SHP77 treated with DMSO at 0.1 percent for 48 hours (cell line): ENCODE measurements at regions not wholly inside any gene's neighbourhood (a gene's known extent, or its start where the extent isn't known, plus 50 kb on each side); places are given as distances from the start of the nearest gene placed in this dataset.

Experiments
- DNase-seq: peaks from one replicate; lab custom pipeline; 2025; lab: John Stamatoyannopoulos, UW

DNA sequence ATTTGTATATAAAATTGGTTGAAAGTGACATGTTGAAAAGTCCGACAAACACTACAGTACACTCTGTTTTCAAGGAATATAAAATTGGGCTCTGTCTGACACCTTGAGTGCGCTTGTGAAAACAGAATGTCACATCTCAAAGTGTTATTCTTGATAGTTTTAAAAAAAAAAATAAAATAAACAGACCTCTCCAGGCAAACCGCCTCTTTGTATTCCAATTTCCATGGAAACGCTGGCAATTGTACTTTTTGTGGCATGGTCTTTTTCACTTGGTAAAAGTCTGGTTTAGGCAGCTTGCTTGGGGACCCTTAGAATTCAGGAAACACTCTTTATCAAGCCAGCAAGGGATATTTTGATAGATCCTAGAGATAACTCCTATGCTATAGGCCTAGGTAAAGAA is 302.5 kb downstream of the RAB28 start:
- DNase-seq: no peak

- no peak for DNase-seq
Observed at GRCh38 chr4:13180701-13181100, 303.4 kb downstream of the RAB28 start.

GRCh38 chr4:13178621-13179020 is 305.5 kb downstream of the RAB28 start:
- no peak for DNase-seq

DNA sequence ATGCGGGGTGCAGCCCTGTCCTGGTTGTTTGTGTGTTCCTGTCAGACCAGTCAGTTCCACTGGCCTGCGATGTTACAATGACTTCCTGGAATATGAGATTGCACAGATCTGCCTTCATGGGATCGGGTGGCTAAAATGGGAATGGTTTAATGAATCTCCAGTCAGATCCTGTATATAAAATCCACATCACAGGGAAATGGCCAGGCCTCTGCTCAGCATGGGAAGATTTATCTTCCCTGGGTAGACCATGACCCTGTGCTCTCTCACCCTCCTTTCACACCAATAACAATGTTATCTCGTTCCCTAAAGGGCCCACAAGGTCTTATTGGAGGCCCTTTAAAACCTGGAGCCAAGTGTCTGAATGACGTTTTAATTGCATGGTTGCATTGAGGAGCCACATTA is 307.4 kb downstream of the RAB28 start:
- no peak for DNase-seq

DNA sequence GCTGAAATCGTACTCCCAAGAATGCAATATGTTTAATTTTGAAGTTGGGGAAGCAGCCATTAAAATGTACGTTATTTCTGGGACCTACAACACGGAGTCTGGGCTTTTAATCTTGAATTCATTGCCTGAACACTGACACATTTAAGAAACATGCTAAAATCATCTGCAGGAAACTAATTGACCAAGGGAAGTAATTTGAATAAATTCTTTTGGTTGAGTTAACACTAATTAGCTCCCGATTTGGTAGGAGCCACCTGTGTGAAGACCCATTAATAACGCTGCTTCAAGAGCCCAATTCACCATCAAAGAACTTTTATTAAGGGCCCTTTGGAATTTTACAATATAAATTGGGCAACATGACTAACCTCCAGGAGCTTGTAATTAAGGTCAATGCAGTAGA is 309.2 kb downstream of the RAB28 start:
- DNase-seq: no peak

DNA sequence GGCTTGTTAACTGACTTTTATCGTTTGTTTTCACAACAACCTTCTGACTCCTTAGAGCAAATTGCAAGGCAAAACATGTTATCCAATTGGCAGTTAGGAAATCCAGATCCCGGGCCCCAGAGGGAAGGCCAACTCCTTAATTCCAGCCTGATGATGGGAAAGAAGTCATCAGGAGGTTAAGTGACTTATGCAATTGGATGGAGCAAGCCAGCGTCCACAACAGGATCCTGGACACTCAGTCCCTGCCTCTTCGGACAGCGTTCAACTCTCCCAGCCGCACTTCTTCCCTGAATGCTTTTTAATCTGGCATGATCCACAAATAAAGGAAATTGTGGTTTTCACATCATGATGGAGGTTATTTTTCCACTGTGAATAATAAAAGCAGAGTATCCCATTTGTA is 310.1 kb downstream of the RAB28 start:
- DNase-seq: no peak

GRCh38 chr4:13171292-13172057 is 312.7 kb downstream of the RAB28 start:
- DNase-seq: no peak

GRCh38 chr4:13169731-13170525 is 314.2 kb downstream of the RAB28 start:
- DNase-seq: no peak

GRCh38 chr4:13168326-13168725 is 315.8 kb downstream of the RAB28 start:
- DNase-seq: no peak

DNA sequence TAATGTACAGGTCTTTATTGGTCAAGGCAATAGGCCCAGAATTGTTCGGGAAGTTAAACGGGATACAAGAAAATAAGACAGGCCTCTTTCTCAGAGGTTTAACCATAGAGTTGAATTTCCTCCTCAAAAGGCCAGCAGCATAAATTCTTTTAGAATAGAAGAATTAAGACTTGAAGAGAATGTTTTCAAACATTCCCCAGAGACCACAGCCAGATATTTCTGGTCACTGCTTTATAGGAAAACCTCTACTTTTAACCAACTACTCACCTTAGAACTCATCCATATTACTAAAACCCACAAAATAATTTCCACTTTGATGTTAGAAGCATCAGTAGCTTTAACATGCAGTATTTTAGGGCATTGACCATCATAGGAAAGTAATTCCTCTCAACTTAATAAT is 317.9 kb downstream of the RAB28 start:
- DNase-seq: no peak

DNA sequence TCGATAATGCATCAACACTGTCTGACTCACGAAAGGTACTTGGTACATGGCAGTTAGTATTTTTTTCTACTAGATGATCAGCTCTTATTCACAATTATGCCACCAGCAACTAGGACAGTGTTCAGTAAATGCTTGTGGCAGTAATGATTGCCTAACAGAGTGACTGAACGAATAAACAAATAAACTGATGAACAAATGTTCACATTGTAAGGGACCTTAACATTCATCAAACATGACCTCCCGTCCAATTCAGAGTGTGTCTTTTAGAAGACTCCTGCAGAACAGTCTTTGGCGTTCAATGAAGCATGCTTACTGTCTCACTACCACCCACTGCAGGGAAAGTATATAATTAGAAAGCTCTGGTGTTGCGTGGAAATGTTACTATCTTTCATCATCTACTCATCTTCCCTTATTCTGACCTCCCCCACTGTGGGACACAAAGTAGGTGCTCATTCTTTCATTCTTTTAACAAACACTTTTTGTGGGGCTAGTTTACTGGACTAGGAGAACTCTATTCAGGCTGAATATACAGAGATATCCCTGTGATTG is 319.3 kb downstream of the RAB28 start:
- DNase-seq: no peak

DNA sequence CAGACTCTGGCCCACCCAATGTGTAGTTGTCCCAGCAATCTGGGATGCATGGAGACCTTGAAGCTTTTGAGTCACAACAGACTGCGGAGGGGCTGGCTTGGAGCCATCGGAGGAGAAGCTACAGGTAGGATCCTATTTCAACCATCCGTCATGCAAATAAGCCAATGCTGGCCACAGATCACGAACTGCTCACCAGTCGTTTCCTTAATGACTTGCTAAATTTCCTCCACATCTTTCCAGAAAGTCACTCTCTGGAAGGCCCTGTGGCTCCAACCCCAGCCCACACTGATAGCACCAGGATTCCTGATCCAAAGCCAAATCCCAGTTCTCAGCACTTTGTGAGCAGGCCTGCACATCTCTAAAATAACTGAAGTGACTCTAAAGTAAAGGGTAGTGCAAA is 321.3 kb downstream of the RAB28 start:
- DNase-seq: no peak

DNA sequence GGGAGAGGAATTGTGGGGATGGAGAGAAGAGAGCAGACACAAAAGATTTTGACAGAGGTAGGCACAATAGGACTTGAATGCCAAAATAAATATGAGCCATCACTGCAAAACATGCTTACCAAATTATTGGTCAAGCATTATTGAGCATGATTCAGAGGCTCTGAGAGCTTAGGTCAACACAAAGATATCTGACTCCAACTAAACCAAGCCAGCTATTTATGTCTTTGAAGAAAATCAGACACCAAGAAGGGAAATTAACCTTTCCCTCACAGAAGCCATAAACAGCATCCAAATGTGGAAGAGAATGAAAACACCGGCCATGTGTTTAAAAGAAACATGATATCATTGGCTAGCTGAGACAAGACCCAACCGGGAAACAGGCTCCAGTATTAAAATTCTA is 323.2 kb downstream of the RAB28 start:
- DNase-seq: no peak

GRCh38 chr4:13159041-13159620 is 325.0 kb downstream of the RAB28 start:
- no peak for DNase-seq

DNA sequence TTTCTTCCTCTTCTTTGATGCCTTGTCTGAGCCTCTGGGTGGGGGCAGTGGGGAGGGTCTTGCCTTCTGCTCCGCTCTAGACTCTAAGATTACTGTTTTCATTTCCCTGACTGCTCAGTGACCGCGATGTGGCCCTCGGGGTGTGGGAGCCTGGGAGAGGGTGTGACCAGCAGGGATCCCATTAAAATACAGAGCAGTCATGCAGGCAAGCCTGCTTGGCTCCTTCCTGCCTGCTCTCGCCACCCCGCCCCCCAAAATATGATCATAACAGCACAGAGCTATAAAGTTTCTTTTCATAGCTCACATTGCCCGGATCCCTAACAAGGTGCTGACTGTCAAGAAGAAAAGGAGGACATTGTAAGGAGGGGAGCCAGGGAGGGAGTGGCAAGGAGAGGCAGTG is 332.9 kb downstream of the RAB28 start:
- no peak for DNase-seq

GRCh38 chr4:13143222-13144070 is 340.7 kb downstream of the RAB28 start:
- DNase-seq: no peak

GRCh38 chr4:13142726-13143125 is 341.4 kb downstream of the RAB28 start:
- DNase-seq: no peak

- DNase-seq: no peak
Observed at GRCh38 chr4:13142191-13142590, 341.9 kb downstream of the RAB28 start.

DNA sequence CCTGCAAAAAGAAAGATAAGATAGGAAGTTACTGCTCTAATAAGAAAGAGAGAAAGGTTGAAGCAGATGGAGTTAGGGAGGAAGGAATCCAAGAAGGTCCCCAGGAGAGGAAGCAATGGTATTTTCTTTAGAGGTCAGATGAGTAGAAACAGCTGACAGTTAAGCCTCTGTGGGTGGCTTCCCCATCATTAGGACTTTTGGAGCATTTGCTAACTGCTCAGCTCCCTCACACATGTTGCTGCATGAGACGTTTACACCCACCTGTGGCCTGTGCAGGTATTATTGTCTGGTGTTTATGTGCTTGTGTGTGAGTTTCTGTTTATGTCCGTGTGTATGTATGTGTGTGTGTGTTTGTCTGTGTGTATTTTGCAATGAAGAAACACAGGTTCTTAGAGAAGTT is 346.8 kb downstream of the RAB28 start:
- no peak for DNase-seq

- no peak for DNase-seq
Observed at GRCh38 chr4:13133700-13134099, 350.4 kb downstream of the RAB28 start.

DNA sequence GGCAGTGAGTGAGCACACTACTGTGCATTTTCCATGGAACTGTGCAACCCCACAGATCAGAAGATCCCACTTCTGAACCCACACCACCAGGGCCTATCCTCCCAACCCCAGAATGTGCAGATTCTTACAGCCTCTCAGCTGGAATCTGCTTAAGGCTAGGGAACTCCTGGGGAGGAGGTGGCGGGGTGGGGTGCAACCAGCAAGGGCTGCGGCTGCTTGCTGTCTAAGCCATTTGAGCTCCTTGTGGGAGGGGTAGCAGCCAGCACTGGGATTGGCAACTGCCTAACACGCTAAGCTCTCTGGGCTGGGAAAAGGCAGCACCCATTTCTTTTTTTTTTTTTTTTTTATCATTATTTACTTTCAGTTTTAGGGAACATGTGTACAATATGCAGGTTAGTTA is 353.3 kb downstream of the RAB28 start:
- no peak for DNase-seq

- no peak for DNase-seq
Observed at GRCh38 chr4:13129095-13129494, 355.0 kb downstream of the RAB28 start.
